ENCODE measurements at regions not wholly inside any gene's neighbourhood (a gene's known extent, or its start where the extent isn't known, plus 50 kb on each side); places are given as distances from the start of the nearest gene placed in this dataset.

- TF ChIP-seq CTCF (conservative IDR thresholded peaks at IDR 0.05; ENCODE audit: low read length) (no peak), EZH2phosphoT487 (IDR thresholded peaks at IDR 0.05; ENCODE audit: borderline replicate concordance, low read depth, low read length) (no peak)
Observed at GRCh38 chr5:91851670-91852069, 468.6 kb upstream of the ARRDC3 start.

Measured in OCI-LY7 (cell line).